OCI-LY3 (cell line): ENCODE measurements at regions not wholly inside any gene's neighbourhood (a gene's known extent, or its start where the extent isn't known, plus 50 kb on each side); places are given as distances from the start of the nearest gene placed in this dataset.

Experiments
- EZH2phosphoT487 ChIP-seq: fragments of 200-600 bp; shearing (Covaris generic); IDR thresholded peaks from 2 replicates; pipeline ENCODE4 v1.6.1; 2018; ENCODE audit warnings: antibody characterized with exemption, mixed run types, low read depth
- TF ChIP-seq, protein P1 (sequence below): fragments of 200-600, 300-600 bp; sonication (generic); IDR thresholded peaks from 2 replicates; pipeline ENCODE4 v1.5.1; 2014; ENCODE audit warnings: antibody characterized with exemption, low read length, low read depth

DNA sequence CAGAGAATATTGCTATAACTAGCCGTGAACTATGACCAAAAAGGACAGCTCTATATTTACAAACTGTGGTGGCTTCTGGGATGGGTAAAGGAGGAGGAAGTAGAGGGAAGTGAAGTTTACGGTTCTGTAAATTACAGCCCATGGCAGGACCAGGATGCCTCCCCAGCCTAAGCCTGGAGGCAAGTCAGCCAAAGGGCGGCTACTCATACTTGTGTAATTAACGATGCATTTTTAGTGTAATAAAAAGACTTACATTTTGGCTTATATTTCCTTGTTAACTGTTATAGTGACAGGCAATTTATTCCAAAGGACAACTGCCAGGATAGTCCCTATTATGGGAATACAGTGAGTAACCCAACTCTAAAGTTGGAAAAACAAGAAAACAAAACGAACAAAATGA, 139.9 kb upstream of the OTUD4 start:
- TF ChIP-seq, protein P1, sequence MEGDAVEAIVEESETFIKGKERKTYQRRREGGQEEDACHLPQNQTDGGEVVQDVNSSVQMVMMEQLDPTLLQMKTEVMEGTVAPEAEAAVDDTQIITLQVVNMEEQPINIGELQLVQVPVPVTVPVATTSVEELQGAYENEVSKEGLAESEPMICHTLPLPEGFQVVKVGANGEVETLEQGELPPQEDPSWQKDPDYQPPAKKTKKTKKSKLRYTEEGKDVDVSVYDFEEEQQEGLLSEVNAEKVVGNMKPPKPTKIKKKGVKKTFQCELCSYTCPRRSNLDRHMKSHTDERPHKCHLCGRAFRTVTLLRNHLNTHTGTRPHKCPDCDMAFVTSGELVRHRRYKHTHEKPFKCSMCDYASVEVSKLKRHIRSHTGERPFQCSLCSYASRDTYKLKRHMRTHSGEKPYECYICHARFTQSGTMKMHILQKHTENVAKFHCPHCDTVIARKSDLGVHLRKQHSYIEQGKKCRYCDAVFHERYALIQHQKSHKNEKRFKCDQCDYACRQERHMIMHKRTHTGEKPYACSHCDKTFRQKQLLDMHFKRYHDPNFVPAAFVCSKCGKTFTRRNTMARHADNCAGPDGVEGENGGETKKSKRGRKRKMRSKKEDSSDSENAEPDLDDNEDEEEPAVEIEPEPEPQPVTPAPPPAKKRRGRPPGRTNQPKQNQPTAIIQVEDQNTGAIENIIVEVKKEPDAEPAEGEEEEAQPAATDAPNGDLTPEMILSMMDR = no peak
- TF ChIP-seq EZH2phosphoT487 = no peak
